Breast epithelium (tissue), 3 donors: ENCODE measurements at regions not wholly inside any gene's neighbourhood (a gene's known extent, or its start where the extent isn't known, plus 50 kb on each side); places are given as distances from the start of the nearest gene placed in this dataset.

Source experiments
- CTCF ChIP-seq, 3 donors: fragments of 450-650 bp; IDR thresholded peaks; one replicate each; pipeline ENCODE4 v1.5.1; 2016 to 2017; ENCODE audit warnings: antibody characterized with exemption in 3 of 3, mild to moderate bottlenecking in 3 of 3, moderate library complexity in 3 of 3
- POLR2A ChIP-seq: fragments of 450-650 bp; IDR thresholded peaks from one replicate; pipeline ENCODE4 v1.6.1; 2016; ENCODE audit warnings: antibody characterized with exemption, mild to moderate bottlenecking, moderate library complexity
- POLR2AphosphoS5 ChIP-seq, 3 donors: sonication (generic); formaldehyde crosslinking; IDR thresholded peaks; one replicate each; pipeline ENCODE4 v1.6.1; 2017; ENCODE audit warnings: antibody characterized with exemption in 3 of 3

GRCh38 chr4:3936184-3936583 lies 170.0 kb downstream of the ADRA2C start:
- TF ChIP-seq CTCF (IDR thresholded peaks at IDR 0.05): no peak
- TF ChIP-seq POLR2A: no peak
- TF ChIP-seq POLR2AphosphoS5 (IDR thresholded peaks at IDR 0.05): no peak
